Gastroesophageal sphincter (tissue), 4 donors: ENCODE measurements at regions not wholly inside any gene's neighbourhood (a gene's known extent, or its start where the extent isn't known, plus 50 kb on each side); places are given as distances from the start of the nearest gene placed in this dataset.

Experiments used
- ATAC-seq: fragments of 150-250 bp; one replicate; pipeline ENCODE4 v1.9.1; 2016; ENCODE audit warnings: mild to moderate bottlenecking, moderate library complexity
- H3K27ac ChIP-seq, 4 donors: fragments of 200-600 bp; sonication (generic) in 3 of 4; 1 replicate in 3 of 4; 2 replicates in 1 of 4; pipeline ENCODE4 v1.5.1; 2016 to 2019
- H3K27me3 ChIP-seq: fragments of 200-600 bp; sonication (generic); one replicate; pipeline ENCODE4 v1.5.1; 2019
- H3K36me3 ChIP-seq, 2 donors: fragments of 200-600 bp; sonication (generic); one replicate each; pipeline ENCODE4 v1.5.1; 2019; ENCODE audit warnings: control low read depth in 1 of 2
- H3K4me1 ChIP-seq, 3 donors: fragments of 200-600 bp; sonication (generic); 1 replicate in 2 of 3; 2 replicates in 1 of 3; pipeline ENCODE4 v1.5.1; 2016 to 2019; ENCODE audit warnings: control low read depth in 2 of 3
- H3K4me3 ChIP-seq, 2 donors: fragments of 200-600 bp; sonication (generic); one replicate each; pipeline ENCODE4 v1.5.1; 2019; ENCODE audit warnings: mild to moderate bottlenecking in 1 of 2, moderate library complexity in 1 of 2
- H3K9me3 ChIP-seq, 3 donors: fragments of 200-600 bp; sonication (generic); one replicate each; pipeline ENCODE4 v1.5.1; 2017 to 2019; ENCODE audit warnings: control low read depth in 2 of 3
- CTCF ChIP-seq, 4 experiments: fragments of 200-600 bp in 2 of 4; fragments of 450-650 bp in 2 of 4; sonication (generic) in 1 of 4; IDR thresholded peaks; one replicate each; pipeline ENCODE4 v1.5.1; 2017 to 2019; ENCODE audit warnings: antibody characterized with exemption in 4 of 4, mild to moderate bottlenecking in 2 of 4, moderate library complexity in 2 of 4
- EP300 ChIP-seq: sonication (generic); formaldehyde crosslinking; IDR thresholded peaks from one replicate; pipeline ENCODE4 v1.6.1; 2017; ENCODE audit warnings: antibody characterized with exemption, mild to moderate bottlenecking
- POLR2A ChIP-seq, 2 donors: fragments of 450-650 bp; IDR thresholded peaks; one replicate each; pipeline ENCODE4 v1.6.1; 2017; ENCODE audit warnings: antibody characterized with exemption in 2 of 2, mild to moderate bottlenecking in 2 of 2, moderate library complexity in 1 of 2
- POLR2AphosphoS5 ChIP-seq: sonication (generic); formaldehyde crosslinking; IDR thresholded peaks from one replicate; pipeline ENCODE4 v1.6.1; 2017; ENCODE audit warnings: antibody characterized with exemption
- WGBS, 2 donors: methylation state at CpG; one replicate each; pipeline ENCODE4 v1.1.5; 2018; ENCODE audit warnings: low coverage in 1 of 2; 5-methylcytosine and 5-hydroxymethylcytosine counted together

GRCh38 chr4:184937030-184937710, 81.1 kb upstream of the HELT start:
- TF ChIP-seq POLR2AphosphoS5 (no peak), EP300 (no peak), POLR2A (IDR thresholded peaks at IDR 0.05) (no peak), CTCF (IDR thresholded peaks at IDR 0.05) (no peak)
- Histone ChIP-seq H3K4me3 (no peak overlapping the region), H3K36me3 (no peaks in the 10 kb centered on the region), H3K9me3 (no peaks in the 10 kb centered on the region), H3K27me3 (peaks cover 4% of the 10 kb centered on the region), H3K4me1 (peaks cover 0 to 5% (median 0%) of the 10 kb centered on the region in 3 donors), H3K27ac (no peak overlapping the region)
- no peak for ATAC-seq
- 13 to 22% methylated on average over 1 of the region's 1 CpG for WGBS, 2 donors

DNA sequence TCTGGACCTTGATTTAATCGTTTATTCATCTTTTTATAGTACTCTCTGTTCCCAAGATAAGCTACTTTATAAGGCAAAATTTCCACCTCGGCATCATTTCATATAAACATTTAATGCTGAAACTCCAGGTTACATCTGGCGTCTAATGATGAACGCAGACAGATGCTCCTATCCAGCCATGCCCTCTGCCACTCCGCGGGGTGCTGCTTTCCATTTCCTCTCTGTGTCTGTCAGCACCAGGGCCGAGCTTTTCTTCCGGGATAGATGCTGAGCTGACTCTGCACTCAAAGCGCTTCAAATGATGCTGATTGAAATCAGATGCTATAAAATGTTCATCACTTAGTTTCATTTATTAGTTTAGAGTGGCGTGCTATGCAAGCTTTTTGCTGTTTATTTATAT, 80.5 kb upstream of the HELT start:
- Histone ChIP-seq H3K9me3 (no peaks in the 10 kb centered on the region), H3K4me3 (no peak overlapping the region), H3K36me3 (no peaks in the 10 kb centered on the region), H3K27me3 (no peaks in the 10 kb centered on the region), H3K27ac (no peak overlapping the region), H3K4me1 (peaks cover 0 to 5% (median 0%) of the 10 kb centered on the region in 3 donors)
- TF ChIP-seq CTCF (IDR thresholded peaks at IDR 0.05), result no peak
- TF ChIP-seq EP300, result no peak
- no peak for TF ChIP-seq POLR2AphosphoS5
- no peak for TF ChIP-seq POLR2A (IDR thresholded peaks at IDR 0.05)
- no peak for ATAC-seq
- 9 to 17% methylated on average over 10 of the region's 10 CpGs for WGBS, 2 donors

GRCh38 chr4:184938871-184939270, 79.4 kb upstream of the HELT start:
- Histone ChIP-seq H3K9me3 (no peaks in the 10 kb centered on the region), H3K27me3 (no peaks in the 10 kb centered on the region), H3K36me3 (no peaks in the 10 kb centered on the region), H3K4me1 (peaks cover 0 to 5% (median 0%) of the 10 kb centered on the region in 3 donors), H3K27ac (no peak overlapping the region), H3K4me3 (no peak overlapping the region)
- TF ChIP-seq POLR2AphosphoS5, result no peak
- no peak for TF ChIP-seq POLR2A (IDR thresholded peaks at IDR 0.05)
- no peak for TF ChIP-seq EP300
- no peak for TF ChIP-seq CTCF (IDR thresholded peaks at IDR 0.05)
- ATAC-seq, result no peak
- 78 to 91% methylated on average over 5 to 7 of the region's 7 CpGs for WGBS, 2 donors

- no peaks in the 10 kb centered on the region for H3K36me3 ChIP-seq
- no peak for ATAC-seq
- H3K4me3 ChIP-seq, result no peak overlapping the region
- H3K4me1 ChIP-seq, result peaks cover 0 to 5% (median 0%) of the 10 kb centered on the region in 3 donors
- TF ChIP-seq POLR2A (IDR thresholded peaks at IDR 0.05), result no peak
- no peak for TF ChIP-seq POLR2AphosphoS5
- no peak for TF ChIP-seq EP300
- TF ChIP-seq CTCF (IDR thresholded peaks at IDR 0.05), result no peak
- WGBS, 2 donors, result 57 to 75% methylated on average over 2 of the region's 2 CpGs
- H3K27me3 ChIP-seq, result no peaks in the 10 kb centered on the region
- no peak overlapping the region for H3K27ac ChIP-seq
- no peaks in the 10 kb centered on the region for H3K9me3 ChIP-seq
Measured at GRCh38 chr4:184939978-184940377, 78.3 kb upstream of the HELT start.

DNA sequence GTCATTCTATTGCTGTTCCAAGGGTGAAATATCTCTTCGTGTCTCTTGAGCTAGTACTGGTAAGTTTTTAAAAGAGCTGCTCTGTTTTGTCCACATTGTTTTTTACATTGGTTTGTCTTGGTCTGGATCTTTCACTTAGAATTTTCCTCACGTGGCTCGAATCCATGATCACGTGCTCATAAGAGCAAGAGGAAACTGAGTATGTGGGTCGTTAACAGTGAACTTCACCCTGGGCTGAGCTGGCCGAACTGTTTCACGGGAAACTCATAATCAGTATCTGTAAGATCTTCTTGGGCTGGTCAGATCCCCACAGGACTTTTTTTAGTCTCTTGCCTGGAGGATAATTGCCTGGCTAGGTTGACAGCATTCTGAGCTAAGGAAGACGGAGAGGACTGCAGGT, 77.8 kb upstream of the HELT start:
- 81 to 91% methylated on average over 6 to 7 of the region's 8 CpGs for WGBS, 2 donors
- Histone ChIP-seq H3K9me3 (no peaks in the 10 kb centered on the region), H3K27me3 (no peaks in the 10 kb centered on the region), H3K27ac (no peak overlapping the region), H3K4me3 (no peak overlapping the region), H3K4me1 (peaks cover 0 to 5% (median 0%) of the 10 kb centered on the region in 3 donors), H3K36me3 (no peaks in the 10 kb centered on the region)
- TF ChIP-seq CTCF (IDR thresholded peaks at IDR 0.05) (no peak), POLR2A (IDR thresholded peaks at IDR 0.05) (no peak), EP300 (no peak)
- no peak for ATAC-seq
